GM12878 (cell line): ENCODE measurements at regions not wholly inside any gene's neighbourhood (a gene's known extent, or its start where the extent isn't known, plus 50 kb on each side); places are given as distances from the start of the nearest gene placed in this dataset.

Experiments used
- ATAC-seq: fragments of 200-7000 bp; cut with Tn5 transposase; 3 replicates; pipeline ENCODE4 v1.9.1; 2020; ENCODE audit warnings: mild to moderate bottlenecking, moderate library complexity
- BruUV-seq: library from RNA; stranded (reverse); fragments of 400-500 nt; replicated peaks from 2 replicates; lab custom pipeline; 2021; lab: Mats Ljungman, UMichigan
- CTCF ChIA-PET: fragments of 300-600 bp; sonication (Branson Sonifier 250); formaldehyde crosslinking; extraction: SDS; loops from one replicate; lab custom pipeline; 2021; ENCODE audit warnings: inconsistent platforms; lab: Yijun Ruan, JAX
- POLR2A ChIA-PET: fragments of 350-600 bp; formaldehyde crosslinking; extraction: SDS; loops from one replicate; lab custom pipeline; 2021; ENCODE audit warnings: inconsistent platforms; lab: Charles Lee
- RAD21 ChIA-PET: fragments of 300-600 bp; sonication (Branson Sonifier 250); formaldehyde crosslinking; loops from one replicate; lab custom pipeline; 2023; ENCODE audit warnings: antibody characterized with exemption; ENCODE audit not compliant: unreplicated experiment; lab: Charles Lee
- SMC1A ChIA-PET: fragments of 300-600 bp; sonication (Branson Sonifier 250); formaldehyde crosslinking; loops from one replicate; lab custom pipeline; 2023; ENCODE audit not compliant: unreplicated experiment, uncharacterized antibody; lab: Charles Lee
- DNase-seq: peaks from one replicate; pipeline ENCODE4 v3.0.0-alpha.2; 2011; ENCODE audit warnings: low read depth, low spot score
- FAIRE-seq: peaks from 3 replicates; lab custom pipeline; 2011; peaks lifted over from hg19 to GRCh38; lab: Jason Lieb, UNC
- H2AFZ ChIP-seq: 2 replicates; pipeline ENCODE4 v1.6.0; 2011; ENCODE audit warnings: low read depth, low read length, control low read depth; ENCODE audit not compliant: control insufficient read depth
- H3K27ac ChIP-seq: 2 replicates; pipeline ENCODE4 v1.5.1; 2011; ENCODE audit warnings: control low read depth; ENCODE audit not compliant: control insufficient read depth, insufficient read depth
- H3K27me3 ChIP-seq, 2 experiments: replicated peaks in 1 of 2; 2 replicates each; pipeline versions ENCODE4 v1.6.0 to v1.6.1; 2011; ENCODE audit warnings: low read length in 1 of 2; ENCODE audit not compliant: control insufficient read depth in 2 of 2, insufficient read depth in 2 of 2
- H3K36me3 ChIP-seq, 2 experiments: 2 replicates each; pipeline ENCODE4 v1.5.1; 2011; ENCODE audit warnings: low read length in 1 of 2; ENCODE audit not compliant: control insufficient read depth in 2 of 2, insufficient read depth in 2 of 2
- H3K4me1 ChIP-seq: 2 replicates; pipeline ENCODE4 v1.6.1; 2011; ENCODE audit warnings: mild to moderate bottlenecking, low read length, moderate library complexity, mixed read lengths; ENCODE audit not compliant: control insufficient read depth, insufficient read depth
- H3K4me2 ChIP-seq: 2 replicates; pipeline ENCODE4 v1.6.0; 2011; ENCODE audit warnings: control low read depth; ENCODE audit not compliant: control insufficient read depth, insufficient read depth
- H3K4me3 ChIP-seq: fragments of 200-600 bp; sonication (generic); 2 replicates; pipeline ENCODE4 v1.5.1; 2016
- H3K79me2 ChIP-seq: 2 replicates; pipeline ENCODE4 v1.6.0; 2011; ENCODE audit warnings: low read length; ENCODE audit not compliant: control insufficient read depth, insufficient read depth
- H3K9ac ChIP-seq: 2 replicates; pipeline ENCODE4 v1.8.0; 2011; ENCODE audit warnings: low read length, control low read depth, mixed read lengths; ENCODE audit not compliant: control insufficient read depth, insufficient read depth
- H3K9me3 ChIP-seq: replicated peaks from 3 replicates; pipeline ENCODE4 v1.5.1; 2011; ENCODE audit warnings: mild to moderate bottlenecking, low read length; ENCODE audit not compliant: control insufficient read depth, insufficient read depth
- H4K20me1 ChIP-seq: 2 replicates; pipeline ENCODE4 v1.6.0; 2011; ENCODE audit not compliant: control insufficient read depth, insufficient read depth
- CREM ChIP-seq: IDR thresholded peaks from 2 replicates; pipeline ENCODE4 v1.6.1; 2014; ENCODE audit warnings: antibody characterized with exemption, low read depth
- EED ChIP-seq: sonication (generic); IDR thresholded peaks from 2 replicates; pipeline ENCODE4 v1.6.1; 2016; ENCODE audit warnings: antibody characterized with exemption, low read depth
- FOS ChIP-seq: IDR thresholded peaks from 3 replicates; pipeline ENCODE4 v1.6.1; 2011; ENCODE audit warnings: borderline replicate concordance; ENCODE audit not compliant: insufficient read length; ENCODE audit errors: extremely low read depth
- FOXM1 ChIP-seq: IDR thresholded peaks from 2 replicates; pipeline ENCODE4 v1.6.1; 2012; ENCODE audit warnings: low read depth, mild to moderate bottlenecking, inconsistent platforms, low read length, moderate library complexity
- IRF3 ChIP-seq: fragments of 450-650 bp; IDR thresholded peaks from 2 replicates; pipeline ENCODE4 v1.6.1; 2014; ENCODE audit warnings: mild to moderate bottlenecking
- JUND ChIP-seq: IDR thresholded peaks from 2 replicates; pipeline ENCODE4 v1.6.1; 2012; ENCODE audit warnings: low read depth, mild to moderate bottlenecking, low read length, improper control_type of control experiment, moderate library complexity
- KLF5 ChIP-seq: fragments of 450-650 bp; IDR thresholded peaks from 2 replicates; pipeline ENCODE4 v1.6.1; 2014; ENCODE audit warnings: mild to moderate bottlenecking; ENCODE audit not compliant: partially characterized antibody
- MYB ChIP-seq: fragments of 150-350 bp; IDR thresholded peaks from 2 replicates; pipeline ENCODE4 v1.6.1; 2014; ENCODE audit warnings: mild to moderate bottlenecking, low read depth, low read length, borderline replicate concordance
- MYC ChIP-seq: IDR thresholded peaks from 2 replicates; pipeline ENCODE4 v1.6.1; 2011; ENCODE audit warnings: mild to moderate bottlenecking, low read length, moderate library complexity, inconsistent platforms; ENCODE audit not compliant: insufficient read depth, insufficient replicate concordance, insufficient read length, severe bottlenecking
- PML ChIP-seq: IDR thresholded peaks from 2 replicates; pipeline ENCODE4 v1.6.1; 2012; ENCODE audit warnings: low read length, inconsistent platforms
- RFX5 ChIP-seq: IDR thresholded peaks from 2 replicates; pipeline ENCODE4 v1.6.1; 2011; ENCODE audit warnings: low read depth, low read length, improper control_type of control experiment
- SMAD1 ChIP-seq: fragments of 450-650 bp; IDR thresholded peaks from 2 replicates; pipeline ENCODE4 v1.6.1; 2018; ENCODE audit warnings: mild to moderate bottlenecking, low read depth; ENCODE audit not compliant: partially characterized antibody
- SUPT20H ChIP-seq: IDR thresholded peaks from 2 replicates; pipeline ENCODE4 v1.6.1; 2011; ENCODE audit warnings: low read depth, mild to moderate bottlenecking, low read length, moderate library complexity, borderline replicate concordance; ENCODE audit not compliant: control insufficient read depth
- YBX1 ChIP-seq: fragments of 450-650 bp; IDR thresholded peaks from 2 replicates; pipeline ENCODE4 v1.6.1; 2016; ENCODE audit warnings: antibody characterized with exemption
- ZNF217 ChIP-seq: fragments of 450-650 bp; IDR thresholded peaks from 2 replicates; pipeline ENCODE4 v1.6.1; 2017; ENCODE audit warnings: antibody characterized with exemption, mild to moderate bottlenecking
- WGBS: methylation state at CpG from one replicate; pipeline ENCODE4 v1.1.6; 2016; ENCODE audit warnings: low lambda C conversion rate; ENCODE audit not compliant: insufficient replicate concordance, insufficient coverage; ENCODE audit errors: missing lambda C conversion rate; 5-methylcytosine and 5-hydroxymethylcytosine counted together
- in situ Hi-C: fragments of 300-500 bp; cut with MboI; formaldehyde crosslinking; loops from 9 replicates; pipeline ENCODE4 v1.14.3; 2018; ENCODE audit warnings: mixed read lengths
- intact Hi-C: fragments of 100-400 bp; cut with micrococcal nuclease; formaldehyde crosslinking; loops from one replicate; pipeline ENCODE4 v1.14.2; 2022; ENCODE audit not compliant: unreplicated experiment
- TF ChIP-seq, protein P1 (sequence below): fragments of 450-650 bp; IDR thresholded peaks from 2 replicates; pipeline ENCODE4 v1.6.1; 2016; ENCODE audit warnings: mild to moderate bottlenecking

GRCh38 chr10:14413523-14413922, 82.8 kb upstream of the FRMD4A start:
- WGBS: 57% methylated on average over 5 of the region's 5 CpGs
- no peak for TF ChIP-seq ZNF217
- BruUV-seq: no TSS peak
- Histone ChIP-seq H3K79me2 (no peaks in the 10 kb centered on the region), H4K20me1 (no peaks in the 10 kb centered on the region), H3K4me1 (no peaks in the 10 kb centered on the region), H3K27ac (no peak overlapping the region), H2AFZ (no peak overlapping the region), H3K36me3 (no peaks in the 10 kb centered on the region), H3K4me3 (no peak overlapping the region), H3K4me2 (no peak overlapping the region), H3K9ac (no peak overlapping the region), H3K27me3 (no peaks in the 10 kb centered on the region), H3K9me3 (no peaks in the 10 kb centered on the region)
- ATAC-seq (no peak), DNase-seq (no peak), FAIRE-seq (no peak)
- in situ Hi-C loops (no loop called here), intact Hi-C loops (no loop called here)
- ChIA-PET CTCF (interaction anchor here (0.6 to 1.8 kb wide), 2 partner anchors 17 to 1111 kb away, joined by 4 to 6 read pairs; no protein-coding TSS in a partner anchor), SMC1A (interaction anchor here (1.6 kb wide), 1 partner anchor 14 kb away, joined by 3 read pairs; no protein-coding TSS in a partner anchor), RAD21 (no interaction called here), POLR2A (interaction anchor here (0.5 kb wide), 1 partner anchor 488 kb away, joined by 3 read pairs; no protein-coding TSS in a partner anchor)

DNA sequence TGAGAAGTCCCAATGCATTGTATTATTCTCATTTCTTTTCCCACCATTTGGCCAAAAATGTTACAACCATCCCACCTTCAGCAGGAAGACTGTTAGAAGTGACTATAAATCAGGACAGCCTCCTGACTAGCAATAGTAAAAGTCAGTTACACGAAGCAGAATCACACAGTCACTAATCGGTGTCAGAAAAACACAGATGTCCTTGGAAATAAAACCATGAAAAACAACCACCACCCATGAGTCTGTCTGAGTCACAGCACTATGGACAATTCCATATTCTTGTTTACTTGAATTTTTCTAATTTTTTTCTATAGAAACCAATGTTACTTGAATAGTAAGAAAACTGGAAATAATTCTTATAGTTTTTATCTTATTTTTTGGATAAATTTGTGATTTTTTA, 81.9 kb upstream of the FRMD4A start:
- BruUV-seq: no TSS peak
- ChIA-PET CTCF (interaction anchor here (0.6 to 1.8 kb wide), 2 partner anchors 16 to 18 kb away, joined by 4 to 6 read pairs; no protein-coding TSS in a partner anchor), SMC1A (interaction anchor here (1.6 kb wide), 1 partner anchor 15 kb away, joined by 3 read pairs; no protein-coding TSS in a partner anchor), POLR2A (no interaction called here), RAD21 (no interaction called here)
- no peaks in the 10 kb centered on the region for H3K27me3 ChIP-seq
- ATAC-seq (no peak), DNase-seq (no peak), FAIRE-seq (no peak)
- intact Hi-C loops: no loop called here
- no peak overlapping the region for H3K9ac ChIP-seq
- WGBS: 23% methylated on average over 2 of the region's 2 CpGs
- H3K4me1 ChIP-seq: no peaks in the 10 kb centered on the region
- no peak overlapping the region for H3K4me3 ChIP-seq
- H3K27ac ChIP-seq: no peak overlapping the region
- H4K20me1 ChIP-seq: no peaks in the 10 kb centered on the region
- no peaks in the 10 kb centered on the region for H3K79me2 ChIP-seq
- in situ Hi-C loops: no loop called here
- H3K36me3 ChIP-seq: no peaks in the 10 kb centered on the region
- H2AFZ ChIP-seq: no peak overlapping the region
- H3K4me2 ChIP-seq: no peak overlapping the region
- H3K9me3 ChIP-seq: no peaks in the 10 kb centered on the region
- TF ChIP-seq SMAD1 (no peak), CREM (no peak), YBX1 (no peak), FOS (no peak), KLF5 (no peak), JUND (no peak), SUPT20H (no peak), EED (no peak), MYB (no peak), FOXM1 (no peak), MYC (no peak), PML (no peak), RFX5 (no peak), IRF3 (no peak)
- TF ChIP-seq, protein P1, sequence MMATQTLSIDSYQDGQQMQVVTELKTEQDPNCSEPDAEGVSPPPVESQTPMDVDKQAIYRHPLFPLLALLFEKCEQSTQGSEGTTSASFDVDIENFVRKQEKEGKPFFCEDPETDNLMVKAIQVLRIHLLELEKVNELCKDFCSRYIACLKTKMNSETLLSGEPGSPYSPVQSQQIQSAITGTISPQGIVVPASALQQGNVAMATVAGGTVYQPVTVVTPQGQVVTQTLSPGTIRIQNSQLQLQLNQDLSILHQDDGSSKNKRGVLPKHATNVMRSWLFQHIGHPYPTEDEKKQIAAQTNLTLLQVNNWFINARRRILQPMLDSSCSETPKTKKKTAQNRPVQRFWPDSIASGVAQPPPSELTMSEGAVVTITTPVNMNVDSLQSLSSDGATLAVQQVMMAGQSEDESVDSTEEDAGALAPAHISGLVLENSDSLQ: no peak
